Psoas muscle (tissue), 7 donors: ENCODE measurements at regions not wholly inside any gene's neighbourhood (a gene's known extent, or its start where the extent isn't known, plus 50 kb on each side); places are given as distances from the start of the nearest gene placed in this dataset.
A peak's percentile ranks its signal among the peaks of the same experiment; 100 is the strongest.

Experiments used
- ATAC-seq, 4 donors: fragments of 200-7000 bp; cut with Tn5 transposase; one replicate each; pipeline ENCODE4 v1.9.1; 2020; ENCODE audit warnings: moderate library complexity in 3 of 4, mild to moderate bottlenecking in 2 of 4
- DNase-seq, 2 donors: peaks; one replicate each; pipeline ENCODE4 v3.0.0-alpha.2; 2020
- H3K27ac ChIP-seq: fragments of 200-600 bp; one replicate; pipeline ENCODE4 v1.8.0; 2022
- H3K27me3 ChIP-seq, 3 donors: fragments of 200-600 bp in 1 of 3; one replicate each; pipeline versions ENCODE4 v1.6.1 to v1.8.0; 2013 to 2022; ENCODE audit warnings: low read length in 2 of 3, mild to moderate bottlenecking in 2 of 3, moderate library complexity in 1 of 3; ENCODE audit not compliant: insufficient read depth in 3 of 3
- H3K36me3 ChIP-seq, 2 donors: fragments of 200-600 bp in 1 of 2; one replicate each; pipeline versions ENCODE4 v1.6.1 to v1.8.0; 2013 to 2022; ENCODE audit warnings: low read depth in 1 of 2, mild to moderate bottlenecking in 1 of 2, moderate library complexity in 1 of 2; ENCODE audit not compliant: insufficient read depth in 1 of 2
- H3K4me1 ChIP-seq: fragments of 200-600 bp; one replicate; pipeline ENCODE4 v1.8.0; 2022
- H3K4me3 ChIP-seq: fragments of 200-600 bp; one replicate; pipeline ENCODE4 v1.8.0; 2022; ENCODE audit warnings: mild to moderate bottlenecking
- H3K9me3 ChIP-seq: fragments of 200-600 bp; one replicate; pipeline ENCODE4 v1.8.0; 2022
- CTCF ChIP-seq: fragments of 200-600 bp; IDR thresholded peaks from one replicate; pipeline ENCODE4 v1.8.0; 2022; ENCODE audit warnings: antibody characterized with exemption
- WGBS, 3 donors: extraction: QIAGEN DNeasy Blood & Tissue Kit; methylation state at CpG; one replicate each; pipeline versions ENCODE4 v1.1.6 to v1.1.7; 2013; 5-methylcytosine and 5-hydroxymethylcytosine counted together
- intact Hi-C, 2 donors: fragments of 100-400 bp; cut with DNase I; formaldehyde crosslinking; loops; one replicate each; pipeline versions ENCODE4 v1.11.0 to v1.14.2; 2022
- donor health status: healthy with polysubstance abuse.
- donor health status: DM: no; HTN: no; CAD: no; lungs with moderate emphysema.
- donor health status: Bipolar disorder and iron deficiency.
- donor health status: healthy.
- donor health status: DM: yes; HTN: yes; CAD: no.
- donor health status: DM: no; HTN: no; CAD: no.
- donor health status: DM: yes; HTN: yes; CAD: no.

- no peak overlapping the region for H3K4me3 ChIP-seq
- DNase-seq (no peak), ATAC-seq (no peak)
- no peak overlapping the region for H3K27ac ChIP-seq
- intact Hi-C loops: no loop called here
- TF ChIP-seq CTCF: no peak
- no peaks in the 10 kb centered on the region for H3K36me3 ChIP-seq
- no peaks in the 10 kb centered on the region for H3K27me3 ChIP-seq
- H3K9me3 ChIP-seq: no peaks in the 10 kb centered on the region
- WGBS, 3 donors: 21 to 27% (median 22%) methylated on average over 6 of the region's 6 CpGs
- H3K4me1 ChIP-seq: no peaks in the 10 kb centered on the region
Observed at GRCh38 chr5:167582886-167583285, 708.6 kb upstream of the WWC1 start.

DNA sequence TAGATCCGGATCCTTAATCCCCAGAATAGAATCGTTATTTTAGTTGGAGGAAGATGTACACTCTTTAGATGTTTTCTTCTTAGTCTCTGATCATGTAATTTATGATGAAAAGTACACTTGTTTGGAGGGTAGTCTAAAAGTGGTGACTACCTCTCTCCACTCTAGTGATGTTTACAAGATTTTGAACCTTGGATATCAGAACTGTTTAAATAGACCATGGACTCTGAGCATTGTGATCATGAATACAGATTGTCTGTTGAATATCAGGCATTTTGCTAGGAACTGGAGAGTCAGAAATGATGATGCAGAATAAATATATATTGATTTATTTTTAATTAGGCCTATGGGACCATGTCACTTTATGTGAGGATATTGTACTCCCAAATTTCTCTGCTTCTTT, 706.3 kb upstream of the WWC1 start:
- H3K4me1 ChIP-seq: no peaks in the 10 kb centered on the region
- H3K36me3 ChIP-seq: no peaks in the 10 kb centered on the region
- H3K9me3 ChIP-seq: no peaks in the 10 kb centered on the region
- intact Hi-C loops: no loop called here
- no peak overlapping the region for H3K27ac ChIP-seq
- no peak for ATAC-seq
- 85 to 92% (median 91%) methylated on average over 2 of the region's 2 CpGs for WGBS, 3 donors
- no peak for TF ChIP-seq CTCF
- DNase-seq: no peak
- H3K27me3 ChIP-seq: no peaks in the 10 kb centered on the region
- no peak overlapping the region for H3K4me3 ChIP-seq

GRCh38 chr5:167587772-167588437, 703.5 kb upstream of the WWC1 start:
- intact Hi-C loops: no loop called here
- Histone ChIP-seq H3K27me3 (no peaks in the 10 kb centered on the region), H3K4me3 (no peak overlapping the region), H3K9me3 (no peaks in the 10 kb centered on the region), H3K36me3 (no peaks in the 10 kb centered on the region), H3K27ac (no peak overlapping the region), H3K4me1 (no peaks in the 10 kb centered on the region)
- no peak for ATAC-seq
- no peak for DNase-seq
- TF ChIP-seq CTCF: peak; percentile 8
- 54 to 58% (median 58%) methylated on average over 5 of the region's 5 CpGs for WGBS, 3 donors

DNA sequence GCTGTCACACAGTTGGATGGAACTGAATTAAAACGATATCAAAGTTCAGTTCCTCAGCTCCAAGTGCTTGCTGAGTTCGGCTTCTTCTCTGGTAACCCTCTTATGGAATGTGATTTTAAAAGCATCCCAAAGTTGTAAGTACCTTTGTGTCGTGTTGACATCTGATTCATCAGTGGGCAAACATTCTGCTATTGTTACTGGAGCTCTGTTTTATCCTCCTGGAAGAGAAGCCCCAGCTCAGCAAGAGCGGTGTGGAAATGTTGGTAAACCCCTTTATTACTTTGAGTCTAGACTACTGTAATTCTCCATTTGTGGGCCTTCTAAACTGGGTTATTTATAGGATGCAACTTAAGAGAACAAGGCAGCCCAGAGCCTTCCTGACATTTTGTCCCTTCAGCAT, 699.3 kb upstream of the WWC1 start:
- ATAC-seq (no peak), DNase-seq (no peak)
- intact Hi-C loops: no loop called here
- Histone ChIP-seq H3K36me3 (no peaks in the 10 kb centered on the region), H3K4me3 (no peak overlapping the region), H3K4me1 (no peaks in the 10 kb centered on the region), H3K27me3 (no peaks in the 10 kb centered on the region), H3K9me3 (no peaks in the 10 kb centered on the region), H3K27ac (no peak overlapping the region)
- WGBS, 3 donors: 84 to 86% (median 85%) methylated on average over 4 of the region's 4 CpGs
- no peak for TF ChIP-seq CTCF
